ENCODE measurements at regions not wholly inside any gene's neighbourhood (a gene's known extent, or its start where the extent isn't known, plus 50 kb on each side); places are given as distances from the start of the nearest gene placed in this dataset.

- TF ChIP-seq CTCF (IDR thresholded peaks at IDR 0.05) (no peak), ZFX (IDR thresholded peaks at IDR 0.05; ENCODE audit: borderline replicate concordance) (no peak)
These were observed 399.4 kb upstream of the TRIB2 start for GRCh38 chr2:12317286-12317685.

Measured in 22Rv1 (cell line).